SK-N-MC (cell line): ENCODE measurements at regions not wholly inside any gene's neighbourhood (a gene's known extent, or its start where the extent isn't known, plus 50 kb on each side); places are given as distances from the start of the nearest gene placed in this dataset.

ENCODE experiments used
- EZH2 ChIP-seq: fragments of 200-600 bp; sonication (generic); IDR thresholded peaks from one replicate; pipeline ENCODE4 v1.6.1; 2017; ENCODE audit warnings: antibody characterized with exemption
- FOXP2 ChIP-seq: optimal IDR thresholded peaks from 2 replicates; pipeline ENCODE3; 2011; ENCODE audit warnings: mild to moderate bottlenecking, moderate library complexity; ENCODE audit not compliant: insufficient read depth; ENCODE audit errors: extremely low read length, control extremely low read depth
- POLR2AphosphoS5 ChIP-seq: IDR thresholded peaks from 2 replicates; pipeline ENCODE4 v1.6.1; 2012; ENCODE audit warnings: mild to moderate bottlenecking, low read depth, low read length, borderline replicate concordance

DNA sequence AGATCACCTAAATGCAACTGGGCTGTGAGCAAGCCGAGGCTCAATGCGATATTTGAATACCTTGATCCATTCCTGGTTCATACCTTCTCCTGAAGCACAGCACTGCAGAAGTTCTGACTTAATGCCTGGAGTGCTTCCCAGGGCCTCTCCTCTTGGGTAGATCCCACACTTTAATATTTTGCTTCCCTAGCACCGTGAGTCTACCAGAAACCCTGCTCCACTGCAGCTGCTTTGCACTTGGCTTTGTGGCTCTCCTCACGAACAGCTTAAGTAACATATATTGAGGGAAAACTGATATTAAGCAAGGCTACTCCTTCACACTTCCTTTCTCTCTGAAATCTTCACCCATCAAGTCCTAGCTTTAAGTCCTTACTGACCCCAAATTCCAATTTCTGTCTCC, 51.6 kb upstream of the C13orf42 start:
- TF ChIP-seq EZH2 (no peak), POLR2AphosphoS5 (no peak), FOXP2 (no peak)
